Heart left ventricle (tissue), 16 donors: ENCODE measurements at regions not wholly inside any gene's neighbourhood (a gene's known extent, or its start where the extent isn't known, plus 50 kb on each side); places are given as distances from the start of the nearest gene placed in this dataset.

Source experiments
- ATAC-seq, 4 donors: fragments of 200-7000 bp; cut with Tn5 transposase; one replicate each; pipeline ENCODE4 v1.9.1; 2020 to 2022; ENCODE audit warnings: moderate library complexity in 4 of 4, mild to moderate bottlenecking in 3 of 4, moderate number of reproducible peaks in 1 of 4
- DNase-seq, 5 donors: peaks; one replicate each; pipeline ENCODE4 v3.0.0-alpha.2; 2020
- H3K27ac ChIP-seq, 12 donors: fragments of 200-600 bp; sonication (generic) in 4 of 12; one replicate each; pipeline versions ENCODE4 v1.5.0 to v1.8.0; 2016 to 2022; ENCODE audit warnings: mild to moderate bottlenecking in 2 of 12
- H3K27me3 ChIP-seq, 9 donors: fragments of 200-600 bp; sonication (generic) in 2 of 9; one replicate each; pipeline versions ENCODE4 v1.5.1 to v1.8.0; 2016 to 2022; ENCODE audit warnings: mild to moderate bottlenecking in 3 of 9
- H3K36me3 ChIP-seq, 9 donors: fragments of 200-600 bp; sonication (generic) in 2 of 9; one replicate each; pipeline versions ENCODE4 v1.5.0 to v1.8.0; 2018 to 2022; ENCODE audit warnings: mild to moderate bottlenecking in 2 of 9
- H3K4me1 ChIP-seq, 12 donors: fragments of 200-600 bp; sonication (generic) in 4 of 12; one replicate each; pipeline versions ENCODE4 v1.5.0 to v1.8.0; 2016 to 2022; ENCODE audit warnings: mild to moderate bottlenecking in 3 of 12
- H3K4me3 ChIP-seq, 12 donors: fragments of 200-600 bp; sonication (generic) in 4 of 12; one replicate each; pipeline versions ENCODE4 v1.5.0 to v1.8.0; 2017 to 2022; ENCODE audit warnings: mild to moderate bottlenecking in 9 of 12, moderate library complexity in 4 of 12
- H3K9me3 ChIP-seq, 12 donors: fragments of 200-600 bp; sonication (generic) in 4 of 12; one replicate each; pipeline versions ENCODE4 v1.5.0 to v1.8.0; 2016 to 2022; ENCODE audit warnings: mild to moderate bottlenecking in 1 of 12
- CTCF ChIP-seq, 12 donors: fragments of 200-600 bp; sonication (generic) in 4 of 12; IDR thresholded peaks; one replicate each; pipeline versions ENCODE4 v1.5.0 to v1.8.0; 2018 to 2022; ENCODE audit warnings: antibody characterized with exemption in 12 of 12, mild to moderate bottlenecking in 5 of 12
- POLR2A ChIP-seq, 2 donors: fragments of 450-650 bp; IDR thresholded peaks; one replicate each; pipeline ENCODE4 v1.6.1; 2017; ENCODE audit warnings: antibody characterized with exemption in 2 of 2, mild to moderate bottlenecking in 2 of 2, moderate library complexity in 2 of 2
- WGBS, 4 donors: extraction: QIAGEN DNeasy Blood & Tissue Kit in 2 of 4; methylation state at CpG; one replicate each; pipeline versions ENCODE4 v1.1.5 to v1.1.7; 2013 to 2018; 5-methylcytosine and 5-hydroxymethylcytosine counted together
- intact Hi-C, 10 donors: fragments of 100-400 bp; cut with DNase I; formaldehyde crosslinking; loops; one replicate each; pipeline versions ENCODE4 v1.11.1 to v1.14.2; 2022
- donor health status: ischemic (EF 13 %, LVEDD 7.1; RV severe dilation, severe dysfunction).
- donor health status: healthy with polysubstance abuse.
- donor health status: DM: no; HTN: yes; CAD: no.
- donor health status: DM: no; HTN: no; CAD: no.
- donor health status: ischemic (EF 25% LVEDD 6.9; RV normal size, moderate dysfunction).
- donor health status: ischemic (EF 25% LVEDD 5.7; RV mildly dilated, moderate dysfunction).
- donor health status: healthy.
- donor health status: DM: yes; HTN: yes; CAD: no.
- donor health status: ischemic (EF 35%, LVEDD 5.7; RV mildly dilated, moderate dysfunction).
- donor health status: nonischemic (EF 11% LVEDD 7.7; RV severe dilation, severe dysfunction).
- donor health status: DM: yes; HTN: yes; CAD: no.
- donor health status: PGD.
- donor health status: ischemic (EF 29% LVEDD 5.4; RV normal size, mild dysfunction).
- donor health status: nonischemic (EF 23%, LVEDD 6.1; RV moderate dilation, normal function).

- DNase-seq (peak in 1 of 5 donors; percentile 48), ATAC-seq (no peak)
- H3K36me3 ChIP-seq: no peaks in the 10 kb centered on the region
- H3K27ac ChIP-seq: no peak overlapping the region
- no peaks in the 10 kb centered on the region for H3K4me1 ChIP-seq
- TF ChIP-seq POLR2A (IDR thresholded peaks at IDR 0.05) (no peak), CTCF (IDR thresholded peaks at IDR 0.05) (no peak)
- H3K27me3 ChIP-seq: no peaks in the 10 kb centered on the region
- H3K4me3 ChIP-seq: no peak overlapping the region
- peaks cover 0 to 22% (median 0%) of the 10 kb centered on the region in 12 donors for H3K9me3 ChIP-seq
- intact Hi-C loops: no loop called here
- 93 to 96% (median 93%) methylated on average over 6 to 16 of the region's 16 CpGs for WGBS, 4 donors
These were observed 268.8 kb downstream of the SLITRK1 start for GRCh38 chr13:83613524-83613923.

GRCh38 chr13:83601539-83601938 is 280.7 kb downstream of the SLITRK1 start:
- no peak overlapping the region for H3K4me3 ChIP-seq
- H3K9me3 ChIP-seq: peaks cover 0 to 7% (median 0%) of the 10 kb centered on the region in 12 donors
- 46 to 54% (median 50%) methylated on average over 1 of the region's 1 CpG for WGBS, 4 donors
- no peaks in the 10 kb centered on the region for H3K4me1 ChIP-seq
- TF ChIP-seq POLR2A (IDR thresholded peaks at IDR 0.05) (no peak), CTCF (IDR thresholded peaks at IDR 0.05) (no peak)
- no peak for ATAC-seq
- no peak for DNase-seq
- no peaks in the 10 kb centered on the region for H3K36me3 ChIP-seq
- H3K27ac ChIP-seq: no peak overlapping the region
- intact Hi-C loops: no loop called here
- no peaks in the 10 kb centered on the region for H3K27me3 ChIP-seq

- Histone ChIP-seq H3K4me1 (no peaks in the 10 kb centered on the region), H3K27me3 (no peaks in the 10 kb centered on the region), H3K9me3 (peaks cover 0 to 5% (median 0%) of the 10 kb centered on the region in 12 donors), H3K27ac (no peak overlapping the region), H3K4me3 (no peak overlapping the region), H3K36me3 (no peaks in the 10 kb centered on the region)
- intact Hi-C loops: no loop called here
- ATAC-seq (no peak), DNase-seq (no peak)
- no peak for TF ChIP-seq CTCF (IDR thresholded peaks at IDR 0.05)
- TF ChIP-seq POLR2A (IDR thresholded peaks at IDR 0.05): no peak
These were observed 290.2 kb downstream of the SLITRK1 start for GRCh38 chr13:83592095-83592494.

- no peak for ATAC-seq
- Histone ChIP-seq H3K27me3 (no peaks in the 10 kb centered on the region), H3K9me3 (no peaks in the 10 kb centered on the region), H3K4me3 (no peak overlapping the region), H3K27ac (no peak overlapping the region), H3K36me3 (no peaks in the 10 kb centered on the region), H3K4me1 (no peaks in the 10 kb centered on the region)
- WGBS, 4 donors: 69 to 78% (median 71%) methylated on average over 1 of the region's 1 CpG
- DNase-seq: no peak
- intact Hi-C loops: no loop called here
- no peak for TF ChIP-seq POLR2A (IDR thresholded peaks at IDR 0.05)
- TF ChIP-seq CTCF (IDR thresholded peaks at IDR 0.05): no peak
These were observed 292.5 kb downstream of the SLITRK1 start for GRCh38 chr13:83589814-83590213.
